ENCODE measurements at regions not wholly inside any gene's neighbourhood (a gene's known extent, or its start where the extent isn't known, plus 50 kb on each side); places are given as distances from the start of the nearest gene placed in this dataset.

DNA sequence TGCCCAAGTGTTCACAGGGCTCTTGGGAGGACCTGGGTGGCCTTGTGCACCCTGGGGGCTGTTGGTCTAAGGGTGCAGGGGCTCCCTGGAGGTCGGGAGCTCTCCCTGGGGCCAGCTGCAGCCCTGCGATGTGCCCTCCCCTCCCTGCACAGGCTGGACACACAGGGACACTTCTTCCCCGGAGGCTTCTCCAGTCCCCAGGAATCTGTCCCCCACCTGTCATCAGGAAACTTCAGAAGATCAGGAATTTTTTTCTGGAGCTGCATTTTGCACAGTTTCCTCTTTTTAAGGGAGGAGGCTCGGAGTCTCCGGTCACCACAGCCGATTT is 66.9 kb upstream of the BHLHE23 start:
- TF ChIP-seq, protein P1, sequence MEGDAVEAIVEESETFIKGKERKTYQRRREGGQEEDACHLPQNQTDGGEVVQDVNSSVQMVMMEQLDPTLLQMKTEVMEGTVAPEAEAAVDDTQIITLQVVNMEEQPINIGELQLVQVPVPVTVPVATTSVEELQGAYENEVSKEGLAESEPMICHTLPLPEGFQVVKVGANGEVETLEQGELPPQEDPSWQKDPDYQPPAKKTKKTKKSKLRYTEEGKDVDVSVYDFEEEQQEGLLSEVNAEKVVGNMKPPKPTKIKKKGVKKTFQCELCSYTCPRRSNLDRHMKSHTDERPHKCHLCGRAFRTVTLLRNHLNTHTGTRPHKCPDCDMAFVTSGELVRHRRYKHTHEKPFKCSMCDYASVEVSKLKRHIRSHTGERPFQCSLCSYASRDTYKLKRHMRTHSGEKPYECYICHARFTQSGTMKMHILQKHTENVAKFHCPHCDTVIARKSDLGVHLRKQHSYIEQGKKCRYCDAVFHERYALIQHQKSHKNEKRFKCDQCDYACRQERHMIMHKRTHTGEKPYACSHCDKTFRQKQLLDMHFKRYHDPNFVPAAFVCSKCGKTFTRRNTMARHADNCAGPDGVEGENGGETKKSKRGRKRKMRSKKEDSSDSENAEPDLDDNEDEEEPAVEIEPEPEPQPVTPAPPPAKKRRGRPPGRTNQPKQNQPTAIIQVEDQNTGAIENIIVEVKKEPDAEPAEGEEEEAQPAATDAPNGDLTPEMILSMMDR (conservative IDR thresholded peaks at IDR 0.05; ENCODE audit: low read length) = no peak
- no peak for TF ChIP-seq EZH2phosphoT487 (IDR thresholded peaks at IDR 0.05; ENCODE audit: borderline replicate concordance, low read depth, low read length)
